GM18502 (cell line): ENCODE measurements at regions not wholly inside any gene's neighbourhood (a gene's known extent, or its start where the extent isn't known, plus 50 kb on each side); places are given as distances from the start of the nearest gene placed in this dataset.
"Not testable (repeated sequence)": the region's sequence is repeated elsewhere in the genome, so short reads cannot be mapped to it uniquely, and the experiment has no call there.

ENCODE experiments used
- ATAC-seq: cut with Tn5 transposase; IDR thresholded peaks from one replicate; pipeline ENCODE4 v1.9.1; 2021; ENCODE audit warnings: mild to moderate bottlenecking; ENCODE audit not compliant: unreplicated experiment, poor library complexity

DNA sequence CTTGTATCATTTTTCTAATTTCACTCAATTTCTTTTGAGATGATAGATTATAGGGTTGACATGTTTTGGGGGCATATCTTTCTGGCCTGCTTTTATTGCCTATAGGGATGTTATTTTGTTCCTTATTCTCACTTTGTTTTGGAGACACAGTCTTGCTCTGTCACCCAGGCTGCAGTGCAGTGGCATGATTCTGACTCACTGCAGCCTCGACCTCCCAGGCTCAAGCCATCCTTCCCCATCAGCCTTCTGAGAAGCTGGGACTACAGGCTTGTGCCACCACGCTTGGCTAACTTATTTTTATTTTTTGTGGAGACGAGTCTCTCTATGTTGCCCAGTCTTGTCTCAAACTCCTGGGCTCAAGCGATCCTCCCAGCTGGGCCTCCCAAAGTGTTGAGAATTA lies 72.8 kb upstream of the FAN1 start:
- ATAC-seq, result no peak

DNA sequence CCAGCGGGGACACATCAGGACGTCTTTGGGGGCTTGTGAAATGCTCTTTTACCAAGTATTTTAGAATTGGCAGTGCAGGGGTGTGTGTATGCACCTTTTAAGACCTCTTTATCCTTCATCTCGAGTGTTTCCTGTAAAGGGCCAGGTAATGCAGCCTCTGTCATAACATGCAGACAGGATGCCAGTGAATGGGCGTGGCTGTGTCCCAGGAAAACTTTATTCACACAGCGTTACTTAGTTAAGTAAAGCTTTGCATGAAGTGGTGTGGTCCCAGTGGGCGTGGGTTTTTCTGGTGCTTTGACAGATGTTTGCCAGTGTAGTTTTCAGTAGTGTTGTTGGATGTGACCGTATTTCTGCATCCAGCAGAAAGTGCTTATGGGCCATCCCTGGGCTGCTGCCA lies 70.3 kb upstream of the FAN1 start:
- not testable (repeated sequence) for ATAC-seq

- ATAC-seq, result not testable (repeated sequence)
Observed at GRCh38 chr15:30841639-30842038, 62.1 kb upstream of the FAN1 start.

DNA sequence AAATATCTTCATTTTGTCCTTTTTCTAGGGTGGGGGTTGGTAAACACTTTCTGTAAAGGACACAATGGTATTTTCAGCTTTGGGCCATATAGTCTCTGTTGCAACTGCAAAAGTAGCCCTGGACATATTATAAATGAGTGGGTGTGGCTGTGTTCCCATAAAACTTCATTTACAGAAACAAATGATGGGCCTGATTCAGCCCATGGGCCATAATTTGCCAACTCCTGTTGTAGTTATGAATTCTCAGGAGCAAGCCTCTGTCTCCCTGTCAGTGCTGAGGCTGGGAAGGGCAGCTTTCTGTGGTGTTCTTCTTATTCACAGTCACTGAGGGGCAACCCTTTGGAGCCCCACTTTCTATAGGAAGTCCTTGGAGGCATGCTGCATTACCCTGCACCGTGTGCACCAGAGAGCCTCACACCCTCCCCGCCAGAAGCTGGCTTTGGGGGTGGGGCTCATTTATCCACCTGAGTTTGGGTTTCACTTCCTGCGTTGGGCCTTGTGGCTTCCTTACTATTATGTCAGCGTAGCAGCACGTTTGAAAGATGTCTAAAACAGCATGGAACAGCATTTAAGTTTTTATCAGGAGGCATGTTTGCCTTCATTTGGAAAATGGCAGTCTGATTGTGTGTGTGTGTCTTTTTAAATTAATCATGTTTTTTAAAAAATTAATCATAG lies 60.8 kb upstream of the FAN1 start:
- ATAC-seq, result peak; percentile 95

DNA sequence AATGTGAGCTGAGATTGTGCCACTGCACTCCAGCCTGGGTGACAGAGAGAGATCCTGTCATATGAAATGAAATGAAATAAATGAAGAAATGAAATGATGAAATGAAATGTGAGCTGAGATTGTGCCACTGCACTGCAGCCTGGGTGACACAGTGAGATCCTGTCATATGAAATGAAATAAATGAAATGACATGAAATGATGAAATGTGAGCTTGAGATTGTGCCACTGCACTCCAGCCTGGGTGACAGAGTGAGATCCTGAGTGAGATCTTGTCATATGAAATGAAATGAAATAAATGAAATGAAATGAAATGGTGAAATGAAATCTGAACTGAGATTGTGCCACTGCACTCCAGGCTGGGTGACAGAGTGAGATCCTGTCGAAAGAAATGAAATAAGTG lies 58.2 kb upstream of the FAN1 start:
- not testable (repeated sequence) for ATAC-seq
